ENCODE measurements at regions not wholly inside any gene's neighbourhood (a gene's known extent, or its start where the extent isn't known, plus 50 kb on each side); places are given as distances from the start of the nearest gene placed in this dataset.

- BruUV-seq (replicated peaks), result no TSS peak
- peaks cover 11% of the 10 kb centered on the region for H3K9me3 ChIP-seq (ENCODE audit: low read depth, low read length, poor library complexity, severe bottlenecking)
Measured at GRCh38 chr5:15209053-15209762, 290.8 kb upstream of the FBXL7 start.

GRCh38 chr5:15206133-15206532, 293.8 kb upstream of the FBXL7 start:
- Histone ChIP-seq H3K4me1 (ENCODE audit: insufficient read depth, low read length, poor library complexity, severe bottlenecking) (no peaks in the 10 kb centered on the region), H3K4me3 (ENCODE audit: low read depth, low read length, poor library complexity, severe bottlenecking) (no peak overlapping the region), H3K27me3 (replicated peaks; ENCODE audit: insufficient read depth, low read depth, low read length, poor library complexity) (no peaks in the 10 kb centered on the region), H3K27ac (ENCODE audit: low read depth, low read length, poor library complexity, severe bottlenecking) (no peak overlapping the region), H3K36me3 (ENCODE audit: insufficient read depth, low read length, poor library complexity, severe bottlenecking) (no peaks in the 10 kb centered on the region), H3K9me3 (ENCODE audit: low read depth, low read length, poor library complexity, severe bottlenecking) (peaks cover 8% of the 10 kb centered on the region)
- TF ChIP-seq EZH2 (IDR thresholded peaks at IDR 0.05; ENCODE audit: borderline replicate concordance, low read depth, low read length, poor library complexity, severe bottlenecking) (no peak), CTCF (conservative IDR thresholded peaks at IDR 0.05; ENCODE audit: low read depth, low read length) (no peak)
- ChIA-PET CTCF (no interaction called here), POLR2A (ENCODE audit: low non-redundant PET) (no interaction called here)
- DNase-seq (ENCODE audit: low spot score), result no peak
- intact Hi-C loops (cut with micrococcal nuclease; ENCODE audit: unreplicated experiment), result no loop called here
- BruUV-seq (replicated peaks), result no TSS peak

More at GRCh38 chr5:15209053-15209762, 290.8 kb upstream of the FBXL7 start:
- Histone ChIP-seq H3K4me1 (ENCODE audit: insufficient read depth, low read length, poor library complexity, severe bottlenecking) (no peaks in the 10 kb centered on the region), H3K27ac (ENCODE audit: low read depth, low read length, poor library complexity, severe bottlenecking) (no peak overlapping the region), H3K27me3 (replicated peaks; ENCODE audit: insufficient read depth, low read depth, low read length, poor library complexity) (no peaks in the 10 kb centered on the region), H3K36me3 (ENCODE audit: insufficient read depth, low read length, poor library complexity, severe bottlenecking) (no peaks in the 10 kb centered on the region), H3K4me3 (ENCODE audit: low read depth, low read length, poor library complexity, severe bottlenecking) (no peak overlapping the region)
- CTCF ChIA-PET, result no interaction called here
- POLR2A ChIA-PET (ENCODE audit: low non-redundant PET), result no interaction called here
- no peak for DNase-seq (ENCODE audit: low spot score)
- intact Hi-C loops (cut with micrococcal nuclease; ENCODE audit: unreplicated experiment), result no loop called here
- no peak for TF ChIP-seq EZH2 (IDR thresholded peaks at IDR 0.05; ENCODE audit: borderline replicate concordance, low read depth, low read length, poor library complexity, severe bottlenecking)
- no peak for TF ChIP-seq CTCF (conservative IDR thresholded peaks at IDR 0.05; ENCODE audit: low read depth, low read length)

GRCh38 chr5:15203376-15203775, 296.6 kb upstream of the FBXL7 start:
- Histone ChIP-seq H3K4me1 (ENCODE audit: insufficient read depth, low read length, poor library complexity, severe bottlenecking) (no peaks in the 10 kb centered on the region), H3K36me3 (ENCODE audit: insufficient read depth, low read length, poor library complexity, severe bottlenecking) (no peaks in the 10 kb centered on the region), H3K27ac (ENCODE audit: low read depth, low read length, poor library complexity, severe bottlenecking) (no peak overlapping the region), H3K4me3 (ENCODE audit: low read depth, low read length, poor library complexity, severe bottlenecking) (no peak overlapping the region), H3K27me3 (replicated peaks; ENCODE audit: insufficient read depth, low read depth, low read length, poor library complexity) (no peaks in the 10 kb centered on the region), H3K9me3 (ENCODE audit: low read depth, low read length, poor library complexity, severe bottlenecking) (peaks cover 8% of the 10 kb centered on the region)
- CTCF ChIA-PET, result no interaction called here
- no TSS peak for BruUV-seq (replicated peaks)
- no peak for DNase-seq (ENCODE audit: low spot score)
- intact Hi-C loops (cut with micrococcal nuclease; ENCODE audit: unreplicated experiment), result no loop called here
- no peak for TF ChIP-seq CTCF (conservative IDR thresholded peaks at IDR 0.05; ENCODE audit: low read depth, low read length)
- no peak for TF ChIP-seq EZH2 (IDR thresholded peaks at IDR 0.05; ENCODE audit: borderline replicate concordance, low read depth, low read length, poor library complexity, severe bottlenecking)
- POLR2A ChIA-PET (ENCODE audit: low non-redundant PET), result no interaction called here
